HG02840 (cell line): ENCODE measurements at regions not wholly inside any gene's neighbourhood (a gene's known extent, or its start where the extent isn't known, plus 50 kb on each side); places are given as distances from the start of the nearest gene placed in this dataset.
"Not testable (repeated sequence)": the region's sequence is repeated elsewhere in the genome, so short reads cannot be mapped to it uniquely, and the experiment has no call there.

Experiments used
- ATAC-seq: cut with Tn5 transposase; IDR thresholded peaks from one replicate; pipeline ENCODE4 v1.9.1; 2021; ENCODE audit warnings: mild to moderate bottlenecking, moderate library complexity, moderate number of reproducible peaks; ENCODE audit not compliant: unreplicated experiment, low FRiP score

DNA sequence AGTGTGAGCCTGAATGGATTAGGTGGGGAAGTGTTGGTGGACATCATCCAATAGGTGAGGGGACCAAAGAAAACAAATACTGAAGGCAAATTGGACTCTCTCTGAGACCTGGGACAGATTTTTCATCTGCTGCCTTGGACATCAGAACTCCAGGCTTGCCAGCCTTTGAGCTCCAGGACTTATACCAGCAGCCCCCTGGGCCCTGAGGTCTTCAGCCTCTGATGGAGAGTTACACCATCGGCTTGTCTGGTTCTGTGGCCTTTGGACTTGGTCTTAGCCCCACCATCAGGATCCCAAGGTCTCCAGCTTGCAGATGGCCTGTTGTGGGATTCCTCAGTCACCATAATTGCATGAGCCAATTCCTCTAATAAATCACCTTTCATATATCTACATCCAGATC is 80.8 kb upstream of the SLC8A3 start:
- ATAC-seq: no peak

DNA sequence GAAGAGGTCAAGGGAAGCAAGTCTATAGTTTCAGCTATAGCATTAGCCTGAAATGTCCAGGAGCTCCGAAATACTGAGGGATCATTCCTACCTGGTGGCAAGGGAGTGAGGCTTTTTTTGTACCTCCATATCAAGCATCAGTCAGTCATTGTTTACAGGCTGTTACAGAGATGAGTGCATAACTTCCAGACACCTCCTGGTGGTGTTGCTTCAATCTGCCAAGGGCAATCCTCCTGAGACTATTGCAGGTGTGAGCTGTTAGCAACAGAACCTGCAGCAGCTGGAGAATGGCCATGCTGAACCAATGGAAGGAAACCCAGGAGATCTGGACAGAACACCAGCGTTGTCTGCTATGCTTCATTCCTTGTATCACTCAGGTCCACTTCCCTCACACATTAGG is 80.0 kb upstream of the SLC8A3 start:
- no peak for ATAC-seq

DNA sequence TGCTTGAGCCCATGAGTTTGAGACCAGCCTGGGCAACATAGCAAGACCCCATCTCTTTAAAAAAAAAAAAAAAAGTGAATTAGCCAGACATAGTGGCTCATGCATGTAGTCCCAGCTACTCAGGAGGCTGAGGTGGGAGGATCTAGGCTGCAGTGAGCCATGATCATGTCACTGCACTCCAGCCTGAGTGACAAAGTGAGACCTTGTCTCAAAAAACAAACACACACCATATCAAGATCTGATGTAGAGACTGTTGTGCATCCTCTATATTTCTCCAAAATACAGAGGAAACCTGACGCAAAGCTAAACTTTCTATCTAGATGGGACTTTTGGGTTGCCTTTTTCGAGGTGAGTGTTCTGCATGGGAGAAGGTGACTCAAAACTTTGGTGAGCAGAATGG is 77.4 kb upstream of the SLC8A3 start:
- ATAC-seq: no peak

DNA sequence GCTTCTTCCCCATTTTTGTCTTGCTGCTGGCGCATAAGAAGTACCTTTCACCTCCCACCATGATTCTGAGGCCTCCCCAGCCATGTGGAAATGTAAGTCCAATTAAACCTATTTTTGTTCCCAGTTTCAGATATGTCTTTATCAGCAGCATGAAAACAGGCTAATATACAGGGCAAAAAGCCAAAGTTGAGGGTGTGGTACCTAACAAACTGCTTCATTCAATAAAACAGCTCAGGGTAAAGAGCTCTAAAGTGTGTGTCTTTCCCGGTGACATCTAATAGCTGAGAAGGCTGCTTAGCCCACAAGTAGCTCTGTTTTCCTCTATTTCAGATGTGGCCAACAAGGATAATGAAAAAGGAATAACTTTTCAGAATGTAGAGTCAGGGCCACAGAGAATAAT is 76.7 kb upstream of the SLC8A3 start:
- ATAC-seq: no peak

DNA sequence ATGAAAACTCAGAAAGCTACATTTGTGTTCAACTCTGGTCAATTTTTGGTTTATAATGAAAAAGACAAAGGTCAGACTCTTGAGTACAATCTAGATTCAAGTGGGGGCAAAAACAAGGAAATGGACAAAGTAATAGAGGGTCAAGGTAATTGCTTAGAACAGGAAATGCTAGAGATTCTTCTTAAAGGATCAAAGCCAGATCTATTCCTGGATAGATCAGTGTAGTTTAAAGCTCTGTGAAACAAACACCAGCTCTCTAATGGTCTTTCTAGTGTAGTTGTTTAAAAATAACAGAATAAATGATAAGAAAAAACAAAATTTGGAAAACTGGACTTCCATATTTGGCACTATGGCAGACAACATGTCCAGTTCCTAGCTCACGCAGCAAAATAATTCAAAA is 70.7 kb upstream of the SLC8A3 start:
- ATAC-seq: no peak

DNA sequence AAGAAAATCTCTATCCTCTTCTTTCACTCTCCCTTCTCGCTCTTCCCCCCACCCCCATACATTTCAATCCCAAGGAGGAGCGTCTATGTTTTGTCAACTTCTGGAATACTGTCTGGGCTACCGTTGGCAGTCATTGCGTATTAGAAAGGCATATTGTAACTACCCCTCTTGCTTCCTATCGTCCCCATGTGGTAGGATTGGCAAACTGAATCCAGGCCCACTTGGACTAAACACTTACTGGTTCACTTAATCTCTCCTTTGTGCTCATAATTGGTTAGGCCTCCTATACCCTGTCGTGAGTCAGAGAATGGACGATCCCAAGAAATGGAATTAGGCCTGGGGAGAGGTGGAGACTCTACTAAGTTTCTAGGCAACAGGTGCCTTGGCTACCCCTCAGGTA is 68.8 kb upstream of the SLC8A3 start:
- no peak for ATAC-seq

DNA sequence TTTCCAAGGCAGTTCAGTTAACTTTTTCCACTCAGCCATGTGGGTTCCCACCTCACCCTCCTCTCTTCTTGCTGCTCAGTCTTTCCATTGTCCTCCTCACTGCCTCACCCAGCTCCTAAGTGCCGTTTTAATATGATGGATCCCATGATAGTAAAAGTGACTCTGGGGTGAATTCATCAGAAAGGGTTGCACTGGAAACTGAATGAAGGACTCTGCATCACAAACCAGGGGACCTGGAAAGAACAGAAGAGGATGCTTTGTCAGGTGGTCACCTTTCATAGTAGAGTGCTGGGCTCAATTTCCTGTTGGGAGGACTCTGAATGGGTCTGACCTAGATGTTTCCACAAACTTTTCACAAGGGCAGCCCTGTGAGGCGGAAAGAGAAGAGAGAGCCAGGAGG is 67.8 kb upstream of the SLC8A3 start:
- ATAC-seq: no peak

DNA sequence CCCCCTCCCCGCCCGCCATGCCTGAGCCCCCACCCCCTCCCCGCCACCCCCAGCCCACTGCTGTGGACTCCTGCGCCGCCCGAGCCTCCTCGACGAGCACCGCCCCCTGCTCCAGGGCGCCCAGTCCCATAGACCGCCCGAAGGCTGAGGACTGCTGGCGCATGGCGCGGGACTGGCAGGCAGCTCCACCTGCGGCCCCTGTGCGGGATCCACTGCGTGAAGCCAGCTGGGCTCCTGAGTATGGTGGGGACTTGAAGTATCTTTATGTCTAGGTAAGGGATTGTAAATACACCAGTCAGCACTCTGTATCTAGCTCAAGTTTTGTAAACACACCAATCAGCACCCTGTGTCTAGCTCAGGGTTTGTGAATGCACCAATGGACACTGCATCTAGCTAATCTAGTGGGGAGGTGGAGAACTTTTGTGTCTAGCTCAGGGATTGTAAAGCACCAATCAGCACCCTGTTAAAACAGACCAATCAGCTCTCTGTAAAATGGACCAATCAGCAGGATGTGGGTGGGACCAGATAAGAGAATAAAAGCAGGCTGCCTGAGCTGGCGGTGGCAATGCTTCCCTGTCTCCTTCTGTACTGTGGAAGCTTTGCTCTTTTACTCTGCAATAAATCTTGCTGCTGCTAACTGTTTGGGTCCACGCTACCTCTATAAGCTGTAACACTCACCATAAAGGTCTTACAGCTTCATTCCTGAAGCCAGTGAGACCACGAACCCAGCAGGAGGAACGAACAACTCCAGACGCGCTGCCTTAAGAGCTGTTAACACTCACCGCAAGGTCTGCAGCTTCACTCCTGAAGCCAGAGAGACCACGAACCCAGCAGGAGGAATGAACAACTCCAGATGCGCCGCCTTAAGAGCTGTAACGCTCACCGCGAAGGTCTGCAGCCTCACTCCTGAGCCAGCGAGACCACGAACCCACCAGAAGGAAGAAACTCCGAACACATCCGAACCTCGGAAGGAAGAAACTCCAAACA is 66.6 kb upstream of the SLC8A3 start:
- ATAC-seq: not testable (repeated sequence)

DNA sequence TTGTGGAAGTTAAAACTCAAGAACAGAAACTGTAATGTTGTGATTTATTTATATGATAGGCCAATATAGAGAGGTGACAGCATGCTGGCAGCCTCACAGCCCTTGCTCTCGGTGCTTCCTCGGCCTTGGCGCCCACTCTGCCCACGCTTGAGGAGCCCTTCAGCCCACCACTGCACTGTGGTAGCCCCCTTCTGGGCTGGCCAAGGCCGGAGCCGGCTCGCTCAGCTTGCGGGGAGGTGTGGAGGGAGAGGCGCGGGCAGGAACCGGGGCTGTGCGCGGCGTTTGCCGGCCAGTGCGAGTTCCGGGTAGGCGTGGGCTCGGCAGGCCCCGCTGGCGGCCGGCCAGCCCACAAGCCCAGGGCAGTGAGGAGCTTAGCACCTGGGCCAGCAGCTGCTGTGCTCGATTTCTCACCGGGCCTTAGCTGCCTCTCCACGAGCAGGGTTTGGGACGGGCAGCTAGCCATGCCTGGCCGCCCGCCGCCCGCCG is 65.8 kb upstream of the SLC8A3 start:
- no peak for ATAC-seq

DNA sequence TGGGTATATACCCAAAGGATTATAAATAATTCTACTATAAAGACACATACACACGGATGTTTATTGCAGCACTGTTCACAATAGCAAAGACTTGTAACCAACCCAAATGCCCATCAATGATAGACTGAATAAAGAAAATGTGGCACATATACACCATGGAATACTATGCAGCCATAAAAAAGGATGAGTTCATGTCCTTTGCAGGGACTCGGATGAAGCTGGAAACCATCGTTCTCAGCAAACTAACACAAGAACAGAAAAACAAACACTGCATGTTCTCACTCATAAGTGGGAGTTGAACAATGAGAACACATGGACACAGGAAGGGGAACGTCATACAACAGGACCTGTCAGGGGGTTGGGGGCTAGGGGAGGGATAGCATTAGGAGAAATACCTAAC is 64.8 kb upstream of the SLC8A3 start:
- ATAC-seq: not testable (repeated sequence)

DNA sequence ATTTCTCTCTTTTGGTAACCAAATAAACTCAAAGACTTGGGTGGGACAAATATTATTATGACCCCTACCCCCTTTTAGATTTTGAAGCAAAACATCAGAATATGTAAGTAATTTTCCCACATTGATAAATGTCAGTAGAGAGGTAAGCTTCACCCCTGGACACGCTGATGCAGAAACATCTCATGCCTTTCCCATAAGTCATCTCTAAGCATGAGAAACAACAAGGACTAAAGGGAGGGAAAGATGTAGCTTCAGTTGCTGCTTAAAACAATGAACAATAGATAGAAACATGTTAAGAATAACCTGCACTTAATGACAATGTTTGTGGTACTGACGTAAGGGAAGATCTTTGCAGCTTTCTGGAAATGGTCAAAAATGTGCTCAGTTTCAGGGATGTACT is 56.3 kb upstream of the SLC8A3 start:
- ATAC-seq: no peak

DNA sequence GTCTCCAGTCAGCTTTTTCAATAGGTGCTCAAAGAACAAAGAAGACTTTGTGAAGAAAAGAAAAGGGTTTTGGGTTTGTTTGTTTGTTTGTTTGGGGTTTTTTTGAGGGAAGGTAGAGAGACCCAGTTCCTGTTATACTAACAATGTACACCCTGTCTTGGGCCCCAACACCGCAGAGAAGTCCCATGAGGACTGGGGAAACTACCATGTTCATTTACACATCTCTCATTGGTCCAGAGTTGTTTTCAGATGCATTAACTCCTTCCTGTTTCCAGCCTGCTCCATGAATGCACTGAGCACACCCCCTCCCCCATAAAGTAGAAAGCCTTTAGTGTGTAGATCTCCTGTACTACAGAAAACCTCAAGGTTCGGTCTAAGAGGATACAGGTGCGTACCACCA is 51.1 kb upstream of the SLC8A3 start:
- ATAC-seq: peak; percentile 71

DNA sequence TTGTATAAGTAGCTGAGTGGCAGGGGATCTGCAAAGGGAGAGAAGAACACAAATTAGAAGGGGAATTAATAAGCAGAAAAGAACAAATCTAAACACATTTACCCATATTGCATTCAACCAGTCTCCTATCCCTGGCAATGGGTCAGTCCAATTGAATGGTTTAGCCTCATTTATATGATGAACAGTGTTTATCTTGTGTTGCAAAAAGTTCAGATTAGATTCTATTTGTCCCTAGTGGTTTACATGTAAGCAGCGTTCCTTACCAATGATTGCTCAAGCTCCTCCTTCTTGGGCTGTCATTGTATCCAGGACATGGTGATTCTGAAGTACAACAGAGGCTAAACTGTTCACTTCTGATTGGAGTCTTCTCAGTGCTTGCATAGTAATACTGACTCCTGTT is 49.9 kb upstream of the SLC8A3 start:
- not testable (repeated sequence) for ATAC-seq
